ENCODE measurements at regions not wholly inside any gene's neighbourhood (a gene's known extent, or its start where the extent isn't known, plus 50 kb on each side); places are given as distances from the start of the nearest gene placed in this dataset.

DNA sequence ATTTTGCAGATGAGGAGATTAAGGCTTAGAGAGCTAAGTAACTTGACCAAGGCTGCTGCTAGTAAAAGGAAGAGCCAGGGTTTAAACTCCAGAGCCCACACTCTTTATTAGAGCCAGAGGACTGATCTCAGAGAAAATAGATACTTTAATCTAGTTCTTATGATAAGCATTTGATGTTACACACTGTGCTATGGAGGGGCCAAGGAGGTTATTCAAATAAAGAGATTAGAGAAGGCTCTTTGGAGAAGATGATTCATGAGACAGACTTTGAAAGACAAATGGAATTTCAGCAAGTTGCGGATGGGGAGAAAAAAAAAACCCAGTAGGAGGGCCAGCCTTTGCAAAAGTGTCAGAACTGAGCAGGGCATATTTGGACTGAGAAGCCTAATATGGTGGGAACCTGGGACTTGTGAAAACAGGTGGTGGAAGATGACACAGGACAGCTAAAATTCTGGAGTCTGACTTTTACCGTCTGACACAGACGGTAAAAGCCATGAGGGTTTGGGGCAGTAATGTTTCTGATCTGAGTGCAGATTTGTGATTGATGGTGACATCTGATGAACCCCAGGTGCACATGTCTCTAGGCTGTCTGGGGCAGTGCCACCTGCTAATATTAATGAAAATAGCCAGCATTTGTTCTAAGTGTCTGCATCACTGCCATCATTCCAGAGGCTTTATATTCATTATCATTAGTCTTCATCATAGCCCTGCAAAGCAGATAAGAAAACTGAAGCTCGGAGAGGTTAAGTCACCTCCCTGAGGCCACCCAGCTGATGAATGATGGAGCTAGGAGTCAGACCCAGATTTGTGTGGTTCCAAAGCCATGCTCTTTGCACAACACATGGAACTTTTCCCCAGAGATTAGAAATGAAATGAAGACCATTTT is 65.3 kb upstream of the CXCL14 start:
- no peak for DNase-seq (ENCODE audit: low read depth, low spot score)
- no peak overlapping the region for H3K4me3 ChIP-seq (ENCODE audit: low read length)

DNA sequence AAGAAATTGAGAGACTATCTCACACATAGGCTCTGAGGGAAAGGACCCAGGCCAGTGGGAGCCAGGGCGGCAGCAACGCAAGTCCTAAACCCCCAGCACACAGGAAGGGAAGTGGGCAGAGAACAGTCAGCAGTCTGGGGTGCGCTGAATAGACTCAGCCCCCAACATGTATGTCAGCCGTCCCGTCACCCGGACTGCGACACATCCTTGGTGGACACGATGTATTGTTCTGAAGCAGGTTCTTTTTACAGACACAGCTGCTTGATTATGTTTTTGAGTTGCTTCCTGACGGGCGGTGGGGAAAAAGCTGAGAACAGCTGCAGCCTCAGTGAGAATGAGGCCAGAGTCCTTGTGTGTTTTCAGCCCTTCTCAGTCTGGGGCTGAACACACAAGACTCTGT is 64.1 kb upstream of the CXCL14 start:
- DNase-seq (ENCODE audit: low read depth, low spot score) = no peak
- no peak overlapping the region for H3K4me3 ChIP-seq (ENCODE audit: low read length)

DNA sequence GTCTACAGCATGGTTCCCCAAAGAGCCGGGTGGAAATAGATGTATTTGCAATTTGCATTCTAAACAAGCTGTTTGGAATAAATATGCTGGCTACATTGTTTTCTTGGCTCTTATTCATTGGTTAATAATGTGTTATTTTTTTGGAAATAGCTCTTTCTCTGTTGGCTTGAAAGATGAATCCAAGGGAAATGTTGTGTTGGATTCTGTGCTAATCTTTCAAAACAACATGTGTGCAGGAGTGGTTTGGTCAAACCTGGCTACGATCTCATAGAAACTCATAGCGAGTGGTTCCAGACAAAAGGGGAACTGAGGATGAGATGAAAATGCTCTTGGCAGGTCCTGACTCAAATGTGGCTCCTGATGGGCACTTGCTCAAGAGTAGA is 63.7 kb upstream of the CXCL14 start:
- H3K4me3 ChIP-seq (ENCODE audit: low read length) = no peak overlapping the region
- no peak for DNase-seq (ENCODE audit: low read depth, low spot score)

DNA sequence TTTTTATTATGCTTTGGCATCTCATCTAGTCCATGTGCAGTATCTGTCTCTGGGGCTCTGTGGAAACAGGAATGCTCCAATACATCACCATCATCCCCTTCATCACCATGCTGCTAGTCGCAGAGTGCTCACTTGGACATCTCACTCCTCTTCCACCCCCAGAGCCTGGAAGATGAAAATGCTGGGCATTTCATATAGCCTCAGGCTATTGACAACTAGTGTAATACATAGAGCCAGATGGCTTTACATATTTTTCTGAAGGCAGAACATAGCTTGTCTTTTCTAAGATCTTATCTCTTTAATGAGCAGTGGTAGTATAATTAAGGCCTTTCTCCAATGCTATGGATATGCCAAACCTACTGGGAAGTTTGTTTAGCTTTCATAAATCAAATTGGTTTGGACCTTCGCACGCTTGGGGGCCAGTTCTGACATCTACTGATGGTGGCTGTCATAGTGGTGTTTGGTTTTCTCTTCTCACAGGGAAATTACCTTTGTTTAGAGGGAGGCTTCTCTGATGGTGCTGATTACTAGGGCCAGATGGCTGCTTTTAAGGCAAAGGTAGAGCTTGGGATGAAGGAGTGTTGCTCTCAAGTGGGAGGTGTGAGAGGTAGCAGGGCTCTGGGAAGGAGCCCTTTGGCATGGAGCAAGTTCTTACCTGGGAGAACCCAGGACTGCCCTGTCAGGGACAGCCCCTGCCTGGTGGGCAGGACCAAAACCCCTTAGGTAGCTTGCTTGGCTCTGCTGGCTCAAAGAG is 63.1 kb upstream of the CXCL14 start:
- DNase-seq (ENCODE audit: low read depth, low spot score) = no peak
- no peak overlapping the region for H3K4me3 ChIP-seq (ENCODE audit: low read length)

DNA sequence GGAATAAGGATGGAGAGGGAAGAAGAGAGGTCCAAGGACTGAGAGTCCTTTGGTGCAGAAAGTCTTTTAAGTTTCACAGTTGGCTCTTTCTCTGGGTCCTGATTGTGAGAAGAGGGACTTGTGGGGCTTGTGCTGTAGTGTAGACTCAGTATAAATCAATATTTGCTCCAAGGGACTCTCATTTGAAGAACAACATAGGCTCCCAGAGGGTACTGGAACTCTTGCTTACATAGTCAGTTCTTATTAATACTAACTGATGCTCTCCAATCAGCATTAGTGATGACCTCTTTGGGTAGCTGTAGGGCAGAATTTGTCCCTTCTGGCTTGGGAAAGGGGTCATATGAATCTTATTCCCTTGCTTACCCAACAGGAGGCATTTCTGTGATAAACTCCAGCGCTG is 62.5 kb upstream of the CXCL14 start:
- no peak for DNase-seq (ENCODE audit: low read depth, low spot score)
- no peak overlapping the region for H3K4me3 ChIP-seq (ENCODE audit: low read length)

DNA sequence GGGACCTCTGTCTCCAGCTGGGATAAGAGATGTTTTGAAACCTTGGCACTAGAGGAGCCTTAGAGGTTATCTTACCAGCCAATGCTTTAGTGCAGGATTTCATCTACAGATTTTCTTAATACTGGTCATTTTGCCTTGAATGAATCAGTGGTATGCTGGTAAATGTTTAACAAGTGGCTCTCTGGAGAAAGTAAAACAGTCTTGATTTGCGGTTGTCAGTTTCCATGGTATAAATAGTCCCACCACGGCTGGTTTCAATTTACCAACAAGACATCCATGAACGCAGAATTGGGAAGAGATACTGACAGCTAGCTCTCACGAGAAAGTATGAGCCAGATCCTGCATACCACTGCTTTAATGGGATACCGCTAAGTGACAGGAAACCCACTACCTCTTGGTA is 56.7 kb upstream of the CXCL14 start:
- DNase-seq (ENCODE audit: low read depth, low spot score) = no peak

DNA sequence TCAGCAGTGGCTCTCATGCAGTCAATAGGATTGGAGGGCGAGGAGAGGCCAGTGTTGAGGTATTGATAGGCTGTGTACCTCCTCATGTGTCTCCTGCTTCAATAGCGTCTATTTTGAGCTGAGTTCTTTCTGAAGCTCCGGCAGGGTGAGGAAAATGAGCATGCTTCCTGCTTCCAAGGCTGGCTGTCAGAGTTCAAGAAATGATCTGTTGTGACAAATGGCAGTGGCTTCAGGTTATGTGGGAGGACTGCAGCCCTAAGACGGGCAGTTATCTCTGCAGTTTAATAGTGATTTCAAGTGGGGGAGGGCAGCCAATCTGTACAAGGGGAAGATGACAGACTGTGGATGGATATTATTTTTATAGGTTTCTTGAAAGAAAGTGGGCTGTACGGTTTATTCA is 54.0 kb upstream of the CXCL14 start:
- DNase-seq (ENCODE audit: low read depth, low spot score) = no peak
- no peak overlapping the region for H3K4me3 ChIP-seq (ENCODE audit: low read length)

More for the DNA sequence above, 56.7 kb upstream of the CXCL14 start:
- H3K4me3 ChIP-seq (ENCODE audit: low read length) = no peak overlapping the region

DNA sequence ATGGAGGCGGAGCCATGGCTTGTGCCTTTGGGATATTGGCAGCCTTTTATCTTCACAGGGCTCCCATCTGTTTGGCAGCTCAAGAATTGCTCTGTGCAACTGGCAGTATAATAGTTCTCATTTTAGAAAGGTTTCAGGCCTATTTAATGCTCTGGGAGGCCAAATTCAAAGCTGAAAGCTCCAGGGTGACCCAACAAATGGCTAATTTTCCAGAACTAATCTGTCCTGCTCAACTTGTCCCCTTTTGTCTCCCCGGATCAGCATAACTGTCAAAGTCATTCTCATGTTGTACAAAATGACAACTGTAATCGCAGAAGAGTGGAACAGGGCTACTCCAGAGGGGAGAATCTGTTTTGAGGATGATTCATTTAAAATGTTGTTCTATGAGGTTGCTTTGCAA is 52.6 kb upstream of the CXCL14 start:
- no peak overlapping the region for H3K4me3 ChIP-seq (ENCODE audit: low read length)

DNA sequence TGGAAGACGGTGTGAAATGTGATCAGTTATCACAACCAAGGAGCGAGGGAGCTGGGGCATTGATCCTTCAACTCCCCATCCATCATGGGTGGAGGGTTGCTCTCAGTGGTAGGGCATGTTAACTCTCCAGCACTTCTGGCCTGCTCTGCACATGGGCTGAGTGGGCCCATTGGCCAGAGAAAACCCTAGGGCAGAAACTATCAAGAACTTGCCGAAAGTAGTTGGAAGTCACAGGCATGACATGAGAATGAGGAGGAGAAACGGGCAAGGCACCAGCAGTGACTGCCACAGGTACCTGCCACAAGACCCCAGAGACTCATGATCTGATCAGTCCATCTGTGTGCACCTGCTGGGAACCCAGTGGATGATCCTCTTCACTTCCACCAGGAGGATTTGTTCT is 50.9 kb upstream of the CXCL14 start:
- H3K4me3 ChIP-seq (ENCODE audit: low read length) = no peak overlapping the region
- DNase-seq (ENCODE audit: low read depth, low spot score) = no peak

More for the DNA sequence above, 52.6 kb upstream of the CXCL14 start:
- DNase-seq (ENCODE audit: low read depth, low spot score) = no peak

DNA sequence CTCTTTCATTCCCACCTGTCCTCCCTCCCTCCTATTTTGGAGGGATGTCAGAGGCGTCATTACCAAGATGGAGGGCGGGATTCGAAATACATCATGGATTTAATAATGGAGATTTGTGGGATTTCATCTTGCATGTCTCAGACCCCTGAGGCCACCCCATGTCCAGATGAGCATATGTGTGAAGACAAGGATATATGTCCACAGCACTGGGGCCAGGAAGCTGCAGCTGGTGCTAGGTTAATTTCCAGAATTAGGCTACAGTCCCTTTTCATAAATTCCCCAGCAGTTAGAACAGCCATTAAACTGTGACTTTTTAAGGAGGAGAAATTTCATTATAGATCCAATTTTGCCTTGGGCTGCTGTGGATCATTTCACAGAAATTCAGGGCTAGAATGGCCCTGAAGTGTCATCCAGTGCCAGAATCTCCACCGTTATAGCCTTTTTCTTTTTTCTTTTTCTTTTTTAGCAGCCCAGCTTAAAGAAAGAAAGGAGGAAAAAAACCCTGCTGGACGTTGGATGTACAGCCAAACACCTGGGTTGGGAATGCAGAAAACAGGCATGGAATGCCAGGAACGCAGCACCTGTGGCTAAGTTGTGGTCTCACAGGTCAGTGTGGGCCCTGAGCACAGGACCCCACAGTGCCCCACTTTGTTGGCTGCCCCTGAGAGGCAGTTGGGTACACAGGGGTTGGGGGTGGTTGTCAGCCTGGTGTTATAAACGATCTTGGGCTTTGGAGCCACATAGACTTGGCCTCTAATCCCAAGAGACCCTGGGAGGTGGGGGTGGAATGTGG is 50.2 kb upstream of the CXCL14 start:
- no peak for DNase-seq (ENCODE audit: low read depth, low spot score)
- H3K4me3 ChIP-seq (ENCODE audit: low read length) = no peak overlapping the region

Measured in Jurkat, Clone E6-1 (cell line).